ENCODE measurements at regions not wholly inside any gene's neighbourhood (a gene's known extent, or its start where the extent isn't known, plus 50 kb on each side); places are given as distances from the start of the nearest gene placed in this dataset.

GRCh38 chr20:4371623-4372251 lies 122.7 kb upstream of the ADRA1D start:
- Histone ChIP-seq H3K27ac (replicated peaks) (no peak overlapping the region), H3K36me3 (no peaks in the 10 kb centered on the region), H3K27me3 (ENCODE audit: low read depth) (no peaks in the 10 kb centered on the region), H3K9me3 (replicated peaks) (peaks cover 5% of the 10 kb centered on the region), H3K4me3 (no peak overlapping the region), H3K4me1 (no peaks in the 10 kb centered on the region)
- DNase-seq, result no peak
- TF ChIP-seq CTCF (IDR thresholded peaks at IDR 0.05; ENCODE audit: borderline replicate concordance), result no peak
- intact Hi-C loops (cut with micrococcal nuclease), result no loop called here

GRCh38 chr20:4370851-4371250 lies 121.8 kb upstream of the ADRA1D start:
- no peaks in the 10 kb centered on the region for H3K4me1 ChIP-seq
- no peak for DNase-seq
- H3K9me3 ChIP-seq (replicated peaks), result peaks cover 12% of the 10 kb centered on the region
- H3K27me3 ChIP-seq (ENCODE audit: low read depth), result no peaks in the 10 kb centered on the region
- H3K27ac ChIP-seq (replicated peaks), result no peak overlapping the region
- H3K4me3 ChIP-seq, result no peak overlapping the region
- no peak for TF ChIP-seq CTCF (IDR thresholded peaks at IDR 0.05; ENCODE audit: borderline replicate concordance)
- H3K36me3 ChIP-seq, result no peaks in the 10 kb centered on the region
- intact Hi-C loops (cut with micrococcal nuclease), result no loop called here

- H3K4me1 ChIP-seq, result no peaks in the 10 kb centered on the region
- TF ChIP-seq CTCF (IDR thresholded peaks at IDR 0.05; ENCODE audit: borderline replicate concordance), result no peak
- peaks cover 14% of the 10 kb centered on the region for H3K9me3 ChIP-seq (replicated peaks)
- intact Hi-C loops (cut with micrococcal nuclease), result no loop called here
- no peaks in the 10 kb centered on the region for H3K27me3 ChIP-seq (ENCODE audit: low read depth)
- no peak overlapping the region for H3K4me3 ChIP-seq
- no peak for DNase-seq
- no peak overlapping the region for H3K27ac ChIP-seq (replicated peaks)
- no peaks in the 10 kb centered on the region for H3K36me3 ChIP-seq
Measured at GRCh38 chr20:4369798-4370124, 120.7 kb upstream of the ADRA1D start.

- no peak for TF ChIP-seq CTCF (IDR thresholded peaks at IDR 0.05; ENCODE audit: borderline replicate concordance)
- DNase-seq, result no peak
- Histone ChIP-seq H3K9me3 (replicated peaks) (peaks cover 14% of the 10 kb centered on the region), H3K27me3 (ENCODE audit: low read depth) (no peaks in the 10 kb centered on the region), H3K4me1 (no peaks in the 10 kb centered on the region), H3K36me3 (no peaks in the 10 kb centered on the region), H3K27ac (replicated peaks) (no peak overlapping the region), H3K4me3 (no peak overlapping the region)
- intact Hi-C loops (cut with micrococcal nuclease), result no loop called here
Measured at GRCh38 chr20:4369119-4369797, 120.2 kb upstream of the ADRA1D start.

GRCh38 chr20:4366076-4366475 lies 117.0 kb upstream of the ADRA1D start:
- H3K27ac ChIP-seq (replicated peaks), result no peak overlapping the region
- H3K9me3 ChIP-seq (replicated peaks), result peaks cover 14% of the 10 kb centered on the region
- TF ChIP-seq CTCF (IDR thresholded peaks at IDR 0.05; ENCODE audit: borderline replicate concordance), result no peak
- no peaks in the 10 kb centered on the region for H3K36me3 ChIP-seq
- H3K4me1 ChIP-seq, result no peaks in the 10 kb centered on the region
- no peaks in the 10 kb centered on the region for H3K27me3 ChIP-seq (ENCODE audit: low read depth)
- DNase-seq, result no peak
- H3K4me3 ChIP-seq, result no peak overlapping the region
- intact Hi-C loops (cut with micrococcal nuclease), result no loop called here
